Esophagus squamous epithelium (tissue), 4 donors: ENCODE measurements at regions not wholly inside any gene's neighbourhood (a gene's known extent, or its start where the extent isn't known, plus 50 kb on each side); places are given as distances from the start of the nearest gene placed in this dataset.

Experiments used
- CTCF ChIP-seq, 6 experiments: fragments of 450-650 bp in 4 of 6; fragments of 200-600 bp in 2 of 6; sonication (generic) in 2 of 6; IDR thresholded peaks; one replicate each; pipeline ENCODE4 v1.5.1; 2016 to 2019; ENCODE audit warnings: antibody characterized with exemption in 6 of 6, mild to moderate bottlenecking in 4 of 6, moderate library complexity in 4 of 6
- POLR2A ChIP-seq, 4 donors: fragments of 450-650 bp; IDR thresholded peaks; one replicate each; pipeline ENCODE4 v1.6.1; 2017; ENCODE audit warnings: antibody characterized with exemption in 4 of 4, mild to moderate bottlenecking in 4 of 4, moderate library complexity in 3 of 4

- TF ChIP-seq POLR2A (IDR thresholded peaks at IDR 0.05) (no peak), CTCF (IDR thresholded peaks at IDR 0.05) (peak in 1 of 6 experiments; percentile 31)
Observed at GRCh38 chr1:108316545-108316944, 72.7 kb upstream of the NBPF4 start.
